Gastrocnemius medialis (tissue), 4 donors: ENCODE measurements at regions not wholly inside any gene's neighbourhood (a gene's known extent, or its start where the extent isn't known, plus 50 kb on each side); places are given as distances from the start of the nearest gene placed in this dataset.

Experiments
- POLR2A ChIP-seq, 2 donors: fragments of 450-650 bp; IDR thresholded peaks; one replicate each; pipeline ENCODE4 v1.6.1; 2017; ENCODE audit warnings: antibody characterized with exemption in 2 of 2, mild to moderate bottlenecking in 2 of 2, moderate library complexity in 2 of 2
- TF ChIP-seq, protein P1 (sequence below), 5 experiments: fragments of 450-650 bp in 3 of 5; fragments of 200-600 bp in 2 of 5; sonication (generic) in 2 of 5; IDR thresholded peaks in 4 of 5; conservative IDR thresholded peaks in 1 of 5; 1 replicate in 4 of 5; 2 replicates in 1 of 5; pipeline ENCODE4 v1.5.1; 2016 to 2019; ENCODE audit warnings: antibody characterized with exemption in 5 of 5, mild to moderate bottlenecking in 3 of 5, moderate library complexity in 3 of 5

DNA sequence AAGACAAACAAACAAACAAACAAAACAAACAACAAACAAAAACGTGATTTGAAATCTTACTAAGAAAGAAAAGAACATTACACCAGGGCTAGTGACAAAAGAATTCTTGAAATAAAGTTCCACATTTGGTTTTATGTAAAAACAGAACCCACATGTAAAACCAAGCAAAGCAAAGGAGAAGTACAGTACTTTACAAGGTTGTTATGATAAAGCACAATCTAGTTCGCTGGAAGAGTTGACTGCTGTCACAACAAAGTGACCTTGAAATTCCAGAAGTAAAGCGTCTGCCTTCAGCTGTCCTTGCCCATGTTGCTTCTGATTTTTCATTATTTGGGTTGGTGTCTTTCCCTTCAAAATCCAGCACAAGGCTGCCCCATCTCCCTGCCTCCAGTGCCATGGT is 94.8 kb upstream of the CYRIA start:
- TF ChIP-seq, protein P1, sequence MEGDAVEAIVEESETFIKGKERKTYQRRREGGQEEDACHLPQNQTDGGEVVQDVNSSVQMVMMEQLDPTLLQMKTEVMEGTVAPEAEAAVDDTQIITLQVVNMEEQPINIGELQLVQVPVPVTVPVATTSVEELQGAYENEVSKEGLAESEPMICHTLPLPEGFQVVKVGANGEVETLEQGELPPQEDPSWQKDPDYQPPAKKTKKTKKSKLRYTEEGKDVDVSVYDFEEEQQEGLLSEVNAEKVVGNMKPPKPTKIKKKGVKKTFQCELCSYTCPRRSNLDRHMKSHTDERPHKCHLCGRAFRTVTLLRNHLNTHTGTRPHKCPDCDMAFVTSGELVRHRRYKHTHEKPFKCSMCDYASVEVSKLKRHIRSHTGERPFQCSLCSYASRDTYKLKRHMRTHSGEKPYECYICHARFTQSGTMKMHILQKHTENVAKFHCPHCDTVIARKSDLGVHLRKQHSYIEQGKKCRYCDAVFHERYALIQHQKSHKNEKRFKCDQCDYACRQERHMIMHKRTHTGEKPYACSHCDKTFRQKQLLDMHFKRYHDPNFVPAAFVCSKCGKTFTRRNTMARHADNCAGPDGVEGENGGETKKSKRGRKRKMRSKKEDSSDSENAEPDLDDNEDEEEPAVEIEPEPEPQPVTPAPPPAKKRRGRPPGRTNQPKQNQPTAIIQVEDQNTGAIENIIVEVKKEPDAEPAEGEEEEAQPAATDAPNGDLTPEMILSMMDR (IDR thresholded peaks at IDR 0.05 in 4 of 5, conservative IDR thresholded peaks at IDR 0.05 in 1 of 5): no peak
- TF ChIP-seq POLR2A (IDR thresholded peaks at IDR 0.05): no peak
